Esophagus muscularis mucosa (tissue), 4 donors: ENCODE measurements at regions not wholly inside any gene's neighbourhood (a gene's known extent, or its start where the extent isn't known, plus 50 kb on each side); places are given as distances from the start of the nearest gene placed in this dataset.

Experiments used
- DNase-seq: peaks from one replicate; pipeline ENCODE4 v3.0.0-alpha.2; 2017; ENCODE audit errors: extremely low spot score
- H3K27ac ChIP-seq, 4 donors: fragments of 200-600 bp; sonication (generic); replicated peaks in 1 of 4; 1 replicate in 3 of 4; 2 replicates in 1 of 4; pipeline ENCODE4 v1.5.1; 2016 to 2019; ENCODE audit warnings: mild to moderate bottlenecking in 1 of 4
- H3K27me3 ChIP-seq, 4 donors: fragments of 200-600 bp; sonication (generic); one replicate each; pipeline versions ENCODE4 v1.5.1 to v1.6.0; 2016 to 2019
- H3K36me3 ChIP-seq, 4 donors: fragments of 200-600 bp; sonication (generic); one replicate each; pipeline ENCODE4 v1.5.1; 2016 to 2019
- H3K4me1 ChIP-seq, 4 donors: fragments of 200-600 bp; sonication (generic); one replicate each; pipeline ENCODE4 v1.5.1; 2016 to 2019
- H3K4me3 ChIP-seq, 4 donors: fragments of 200-600 bp; sonication (generic); 1 replicate in 2 of 4; 2 replicates in 2 of 4; pipeline ENCODE4 v1.5.1; 2016 to 2019; ENCODE audit warnings: mild to moderate bottlenecking in 4 of 4, moderate library complexity in 1 of 4
- H3K9me3 ChIP-seq, 4 donors: fragments of 200-600 bp; sonication (generic); 1 replicate in 3 of 4; 2 replicates in 1 of 4; pipeline ENCODE4 v1.5.1; 2016 to 2019
- CTCF ChIP-seq, 3 experiments: fragments of 200-600 bp in 2 of 3; fragments of 450-650 bp in 1 of 3; sonication (generic) in 2 of 3; IDR thresholded peaks; one replicate each; pipeline ENCODE4 v1.5.1; 2017 to 2019; ENCODE audit warnings: antibody characterized with exemption in 3 of 3, mild to moderate bottlenecking in 2 of 3, moderate library complexity in 1 of 3
- EP300 ChIP-seq: sonication (generic); formaldehyde crosslinking; IDR thresholded peaks from one replicate; pipeline ENCODE4 v1.6.1; 2017; ENCODE audit warnings: antibody characterized with exemption
- POLR2A ChIP-seq: fragments of 450-650 bp; IDR thresholded peaks from one replicate; pipeline ENCODE4 v1.6.1; 2017; ENCODE audit warnings: antibody characterized with exemption, moderate library complexity, mild to moderate bottlenecking, low read depth
- POLR2AphosphoS5 ChIP-seq, 2 donors: sonication (generic); formaldehyde crosslinking; IDR thresholded peaks; one replicate each; pipeline ENCODE4 v1.6.1; 2017; ENCODE audit warnings: antibody characterized with exemption in 2 of 2
- WGBS: methylation state at CpG from one replicate; pipeline ENCODE4 v1.1.5; 2018; 5-methylcytosine and 5-hydroxymethylcytosine counted together
- intact Hi-C: fragments of 100-400 bp; cut with DNase I; formaldehyde crosslinking; loops from one replicate; pipeline ENCODE4 v1.15.1; 2023

DNA sequence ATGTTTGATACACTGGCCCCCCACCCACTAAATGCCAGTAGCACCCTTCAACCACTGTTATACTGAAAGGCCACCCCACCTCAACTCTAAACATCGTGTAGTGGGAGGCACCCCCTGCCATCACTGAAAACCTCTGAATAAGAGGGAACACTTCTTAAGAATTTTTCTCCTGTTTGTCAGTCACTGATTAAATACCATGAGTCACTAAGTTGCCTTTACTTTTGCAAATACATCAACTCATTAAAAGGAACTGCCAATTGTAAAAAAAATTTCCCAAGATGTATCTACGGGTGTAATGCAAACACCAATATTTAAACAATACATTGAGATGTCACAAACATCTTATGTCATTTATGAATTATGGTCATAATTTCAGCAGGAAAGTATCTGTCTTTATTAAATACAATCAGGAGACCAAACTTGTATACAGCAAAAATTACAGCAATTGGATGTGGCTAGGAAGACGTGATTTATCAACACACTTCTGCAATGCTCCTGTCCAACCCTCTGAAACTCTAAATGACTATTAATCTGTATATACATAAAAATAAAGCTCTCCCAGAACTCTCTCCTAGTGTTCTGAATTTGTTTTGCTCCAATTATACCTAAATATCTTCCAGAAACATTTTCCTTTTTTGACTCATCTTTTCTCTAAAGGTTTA is 144.1 kb upstream of the STK17B start:
- peaks cover 0 to 32% (median 0%) of the 10 kb centered on the region in 4 donors for H3K36me3 ChIP-seq
- TF ChIP-seq EP300 = no peak
- no peaks in the 10 kb centered on the region for H3K9me3 ChIP-seq
- WGBS = 87% methylated on average over 3 of the region's 3 CpGs
- H3K4me1 ChIP-seq = peaks cover 0 to 3% (median 0%) of the 10 kb centered on the region in 4 donors
- H3K27ac ChIP-seq = no peak overlapping the region
- no peaks in the 10 kb centered on the region for H3K27me3 ChIP-seq
- no peak overlapping the region for H3K4me3 ChIP-seq
- no peak for DNase-seq
- intact Hi-C loops = no loop called here

DNA sequence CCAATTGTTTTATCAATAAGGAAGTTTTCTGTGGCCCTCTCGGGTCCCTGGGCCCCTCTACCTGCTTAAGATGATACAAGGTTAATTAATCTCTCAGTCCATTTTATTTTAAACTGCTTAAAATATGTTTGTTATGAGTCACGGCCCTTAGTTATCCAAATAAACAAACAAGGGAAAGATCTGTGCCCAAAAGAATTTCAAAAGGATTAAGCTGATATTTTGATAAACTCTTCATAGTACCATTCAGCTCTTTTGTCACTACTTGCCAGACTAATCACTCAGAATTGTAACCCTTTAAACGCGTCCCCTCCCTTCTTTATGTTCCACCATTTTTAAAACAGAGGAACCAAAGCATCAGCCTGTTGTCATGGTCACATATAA is 144.7 kb upstream of the STK17B start:
- no peak for DNase-seq
- H3K9me3 ChIP-seq = no peaks in the 10 kb centered on the region
- WGBS = 89% methylated on average over 4 of the region's 4 CpGs
- TF ChIP-seq CTCF (IDR thresholded peaks at IDR 0.05) (no peak), POLR2A (no peak), EP300 (no peak), POLR2AphosphoS5 (IDR thresholded peaks at IDR 0.05) (no peak)
- H3K27ac ChIP-seq = no peak overlapping the region
- H3K4me3 ChIP-seq = no peak overlapping the region
- peaks cover 0 to 3% (median 0%) of the 10 kb centered on the region in 4 donors for H3K4me1 ChIP-seq
- no peaks in the 10 kb centered on the region for H3K27me3 ChIP-seq
- H3K36me3 ChIP-seq = peaks cover 0 to 36% (median 0%) of the 10 kb centered on the region in 4 donors
- intact Hi-C loops = no loop called here

GRCh38 chr2:196318517-196319377 is 147.4 kb upstream of the STK17B start:
- no peak for TF ChIP-seq POLR2AphosphoS5 (IDR thresholded peaks at IDR 0.05)
- TF ChIP-seq EP300 = no peak
- TF ChIP-seq POLR2A = no peak
- TF ChIP-seq CTCF (IDR thresholded peaks at IDR 0.05) = no peak
- H3K9me3 ChIP-seq = no peaks in the 10 kb centered on the region
- 89% methylated on average over 19 of the region's 24 CpGs for WGBS
- intact Hi-C loops = no loop called here
- H3K27me3 ChIP-seq = no peaks in the 10 kb centered on the region
- DNase-seq = no peak
- H3K4me3 ChIP-seq = no peak overlapping the region
- H3K4me1 ChIP-seq = peaks cover 0 to 6% (median 4%) of the 10 kb centered on the region in 4 donors
- H3K27ac ChIP-seq = no peak overlapping the region
- peaks cover 0 to 48% (median 0%) of the 10 kb centered on the region in 4 donors for H3K36me3 ChIP-seq

DNA sequence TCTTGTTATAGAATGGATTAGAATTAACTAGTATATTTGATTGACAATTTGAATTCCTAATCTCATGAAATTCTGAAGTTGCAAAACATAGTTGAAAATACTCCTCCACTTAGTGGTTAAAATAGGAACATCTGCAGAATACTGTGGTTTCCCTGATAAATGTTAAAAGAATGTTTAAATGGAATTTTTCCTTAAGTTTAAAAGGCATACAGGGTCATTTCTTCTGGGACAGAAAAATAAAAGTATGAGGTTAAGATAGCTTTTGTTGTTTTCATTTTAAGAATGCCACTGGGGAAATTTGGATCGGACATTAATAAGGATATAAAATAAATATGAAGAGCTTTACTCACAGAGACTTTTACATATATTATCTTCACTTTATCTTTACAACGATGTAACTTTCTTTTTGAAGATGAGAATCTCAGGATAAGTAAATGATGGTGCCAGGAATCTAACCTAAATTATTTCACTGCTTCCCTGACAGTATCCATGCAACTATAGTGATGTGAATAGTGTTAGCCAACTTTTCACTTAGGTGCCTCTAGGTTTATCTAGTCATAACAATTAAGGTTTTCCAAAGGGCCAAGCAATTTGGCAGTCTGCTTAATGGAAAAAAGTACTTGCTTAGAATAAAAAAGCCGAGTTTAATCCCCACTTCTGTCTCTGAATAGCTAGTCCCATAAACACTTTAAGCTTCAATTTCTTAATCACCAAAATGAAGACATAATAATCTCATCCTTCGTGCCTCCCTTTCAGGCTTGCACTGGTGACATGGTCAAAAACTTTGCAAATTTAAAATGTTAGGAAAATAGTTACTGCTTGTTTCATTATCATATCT is 151.8 kb upstream of the STK17B start:
- Histone ChIP-seq H3K27ac (no peak overlapping the region), H3K4me1 (peaks cover 0 to 6% (median 5%) of the 10 kb centered on the region in 4 donors), H3K36me3 (peaks cover 0 to 24% (median 0%) of the 10 kb centered on the region in 4 donors), H3K9me3 (no peaks in the 10 kb centered on the region), H3K27me3 (no peaks in the 10 kb centered on the region), H3K4me3 (no peak overlapping the region)
- WGBS = 35% methylated on average over 4 of the region's 4 CpGs
- intact Hi-C loops = no loop called here
- TF ChIP-seq POLR2AphosphoS5 (IDR thresholded peaks at IDR 0.05) (no peak), CTCF (IDR thresholded peaks at IDR 0.05) (no peak), EP300 (no peak), POLR2A (no peak)
- no peak for DNase-seq

DNA sequence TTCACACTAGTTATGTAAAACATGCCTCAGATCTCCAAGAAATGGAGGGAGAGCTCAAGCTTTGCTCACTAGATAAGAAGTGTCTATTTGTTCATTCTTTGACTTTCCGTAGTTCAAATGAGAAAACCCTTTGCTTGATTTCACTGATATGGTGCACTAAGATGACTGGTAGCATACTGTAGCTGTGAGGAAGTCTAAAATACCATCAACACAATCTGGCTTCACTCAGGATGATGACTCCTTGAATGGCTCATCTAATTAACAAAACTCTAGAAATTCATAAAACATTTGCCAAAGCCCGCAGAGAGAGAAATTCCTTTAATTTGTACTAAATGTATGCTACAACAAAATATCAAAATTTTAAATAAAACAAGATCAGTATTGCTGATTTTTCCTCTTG is 152.8 kb upstream of the STK17B start:
- H3K36me3 ChIP-seq = peaks cover 0 to 16% (median 0%) of the 10 kb centered on the region in 4 donors
- TF ChIP-seq EP300 = no peak
- TF ChIP-seq POLR2AphosphoS5 (IDR thresholded peaks at IDR 0.05) = no peak
- TF ChIP-seq POLR2A = no peak
- no peak for TF ChIP-seq CTCF (IDR thresholded peaks at IDR 0.05)
- 91% methylated on average over 2 of the region's 2 CpGs for WGBS
- DNase-seq = no peak
- peaks cover 0 to 6% (median 4%) of the 10 kb centered on the region in 4 donors for H3K4me1 ChIP-seq
- H3K27ac ChIP-seq = no peak overlapping the region
- intact Hi-C loops = no loop called here
- no peak overlapping the region for H3K4me3 ChIP-seq
- no peaks in the 10 kb centered on the region for H3K9me3 ChIP-seq
- no peaks in the 10 kb centered on the region for H3K27me3 ChIP-seq
